BE2C (cell line): ENCODE measurements at regions not wholly inside any gene's neighbourhood (a gene's known extent, or its start where the extent isn't known, plus 50 kb on each side); places are given as distances from the start of the nearest gene placed in this dataset.
"Not testable (repeated sequence)": the region's sequence is repeated elsewhere in the genome, so short reads cannot be mapped to it uniquely, and the experiment has no call there.

Experiments
- DNase-seq: peaks from one replicate; pipeline ENCODE4 v3.0.0-alpha.2; 2020
- H3K27me3 ChIP-seq: fragments of 250-450 bp; sonication (Bioruptor Pico); 2 replicates; pipeline ENCODE4 v1.5.1; 2020; ENCODE audit warnings: mild to moderate bottlenecking
- H3K36me3 ChIP-seq: fragments of 250-450 bp; sonication (Bioruptor Pico); 2 replicates; pipeline ENCODE4 v1.5.1; 2020; ENCODE audit warnings: mild to moderate bottlenecking
- H3K4me1 ChIP-seq: fragments of 250-450 bp; sonication (Bioruptor Pico); 2 replicates; pipeline ENCODE4 v1.5.1; 2020
- H3K4me3 ChIP-seq: 2 replicates; pipeline ENCODE4 v1.5.1; 2011; ENCODE audit warnings: low read depth, low read length
- H3K9me3 ChIP-seq: fragments of 250-450 bp; sonication (Bioruptor Pico); 2 replicates; pipeline ENCODE4 v1.5.1; 2020
- TF ChIP-seq, protein P1 (sequence below): IDR thresholded peaks from 2 replicates; pipeline ENCODE4 v1.5.1; 2012; ENCODE audit warnings: mild to moderate bottlenecking, low read depth, low read length

DNA sequence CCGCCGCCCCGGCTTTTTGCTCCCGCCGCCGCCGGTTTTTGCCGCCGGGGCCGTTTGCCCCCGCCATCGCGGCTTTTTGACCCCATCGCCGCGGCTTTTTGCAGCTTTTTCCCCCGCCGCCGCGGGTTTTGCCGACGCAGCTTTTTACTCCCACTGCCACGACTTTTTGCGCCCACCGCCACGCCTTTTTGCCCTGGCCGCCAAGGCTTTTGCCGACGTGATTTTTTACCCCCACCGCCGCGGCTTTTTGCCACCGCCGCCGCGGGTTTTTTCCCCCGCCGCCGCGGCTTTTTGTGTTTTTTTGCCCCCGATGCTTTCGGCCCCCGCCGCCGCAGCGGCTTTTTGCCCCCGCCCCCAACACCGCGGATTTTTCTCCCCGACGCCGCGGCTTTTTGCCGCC lies 5001.9 kb upstream of the OR11H1 start:
- not testable (repeated sequence) for H3K27me3 ChIP-seq, H3K4me1 ChIP-seq, H3K36me3 ChIP-seq, H3K9me3 ChIP-seq, H3K4me3 ChIP-seq, DNase-seq

DNA sequence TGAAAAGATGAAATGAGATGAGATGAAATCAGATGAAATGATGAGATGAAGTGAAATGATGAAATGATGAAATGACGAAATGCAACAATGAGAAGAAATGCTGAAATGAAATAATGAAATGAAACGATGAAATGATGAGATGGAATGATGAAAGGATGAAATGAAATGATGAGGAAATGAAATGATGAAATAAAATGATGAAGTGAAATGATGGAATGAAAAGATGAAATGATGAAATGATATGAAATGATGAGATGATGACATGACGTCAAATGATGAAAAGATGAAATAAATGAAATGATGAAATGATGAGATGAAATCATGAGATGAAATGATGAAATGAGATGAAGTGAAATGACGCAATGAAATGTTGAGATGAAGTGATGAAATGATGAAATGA lies 4996.9 kb upstream of the OR11H1 start:
- H3K4me1 ChIP-seq, H3K27me3 ChIP-seq, H3K4me3 ChIP-seq, DNase-seq, H3K36me3 ChIP-seq, H3K9me3 ChIP-seq: not testable (repeated sequence)

DNA sequence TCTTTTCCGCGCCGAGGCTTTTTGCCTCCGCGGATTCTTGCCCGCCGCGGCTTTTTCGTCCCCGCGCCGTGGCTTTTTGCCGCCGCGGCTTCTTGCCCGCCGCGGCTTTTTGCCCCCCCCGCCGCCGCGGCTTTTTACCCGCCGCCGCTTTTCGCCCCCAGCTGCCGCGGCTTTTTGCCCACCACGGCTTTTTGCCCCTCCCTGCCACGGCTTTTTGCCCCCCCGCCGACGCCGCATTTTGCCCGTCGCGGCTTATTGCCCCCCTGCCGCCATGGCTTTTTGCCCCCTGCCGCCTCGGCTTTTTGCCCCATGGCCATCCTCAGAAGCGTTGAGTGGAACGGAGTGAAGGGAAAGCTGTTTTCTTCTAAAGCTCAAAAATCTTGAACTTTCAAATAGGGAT lies 4955.5 kb upstream of the OR11H1 start:
- not testable (repeated sequence) for H3K4me3 ChIP-seq, H3K36me3 ChIP-seq, H3K9me3 ChIP-seq, H3K4me1 ChIP-seq, H3K27me3 ChIP-seq
- peak; percentile 2 for DNase-seq

DNA sequence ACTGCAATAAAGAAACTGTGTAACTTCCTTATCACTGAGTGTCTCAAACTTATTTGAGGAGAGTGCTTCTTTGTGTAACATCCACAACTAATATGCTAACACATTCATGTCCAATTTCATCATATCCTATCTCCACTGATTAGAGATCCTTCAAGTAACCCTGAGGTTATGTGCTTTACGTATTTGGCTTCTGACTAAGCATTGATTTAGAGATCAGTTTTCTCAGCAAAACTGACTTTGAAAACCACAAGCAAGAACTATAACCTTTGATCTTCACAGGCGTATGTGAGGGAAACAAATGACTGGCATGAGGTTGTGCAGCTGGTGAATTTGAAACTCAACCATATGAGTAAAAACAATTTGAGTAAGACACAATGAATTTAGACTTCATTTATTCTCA lies 4926.9 kb upstream of the OR11H1 start:
- not testable (repeated sequence) for H3K27me3 ChIP-seq, H3K4me3 ChIP-seq, H3K36me3 ChIP-seq, H3K9me3 ChIP-seq, DNase-seq, H3K4me1 ChIP-seq

DNA sequence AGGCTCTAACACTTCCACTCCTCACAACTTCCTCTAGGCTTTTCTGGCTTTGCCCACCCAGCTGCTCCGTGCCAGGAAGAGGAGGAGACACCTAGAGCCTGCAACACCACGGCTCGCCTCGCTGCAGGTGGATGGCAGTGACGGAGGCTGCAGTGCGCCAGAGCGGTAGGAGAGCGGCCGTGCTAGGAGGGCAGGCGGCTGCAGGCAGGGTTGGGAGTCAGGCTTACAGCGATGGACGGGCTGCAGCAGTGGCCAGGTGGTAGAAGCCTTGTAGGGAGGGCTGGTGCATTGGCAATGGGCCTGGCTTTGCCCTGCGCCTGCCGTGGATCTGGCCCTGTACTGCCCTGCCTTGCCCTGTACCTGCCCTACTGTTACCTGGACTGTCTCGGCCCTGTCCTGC lies 4896.0 kb upstream of the OR11H1 start:
- H3K9me3 ChIP-seq, H3K4me3 ChIP-seq, H3K36me3 ChIP-seq, H3K27me3 ChIP-seq, DNase-seq, H3K4me1 ChIP-seq: not testable (repeated sequence)

DNA sequence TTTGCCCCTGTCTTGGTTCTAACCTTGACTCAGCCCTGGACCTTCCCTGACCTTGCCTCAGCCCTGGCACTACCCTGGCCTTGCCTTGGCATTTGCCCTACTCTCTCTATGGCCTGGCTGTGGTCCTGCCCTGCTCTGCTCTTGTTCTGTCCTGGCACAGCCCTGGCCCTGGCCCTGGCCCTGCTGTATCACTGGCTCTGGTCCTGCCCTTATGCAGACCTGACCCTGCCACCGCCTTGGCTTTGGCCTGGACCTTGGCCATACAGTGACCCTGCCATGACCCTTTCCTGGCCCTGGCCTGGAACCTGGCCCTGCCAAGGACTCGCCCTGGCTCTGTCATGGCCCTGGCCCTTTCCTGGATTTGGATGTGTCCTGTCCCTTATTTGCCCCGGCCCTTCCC lies 4892.7 kb upstream of the OR11H1 start:
- H3K9me3 ChIP-seq, DNase-seq, H3K4me3 ChIP-seq, H3K27me3 ChIP-seq, H3K36me3 ChIP-seq, H3K4me1 ChIP-seq: not testable (repeated sequence)

DNA sequence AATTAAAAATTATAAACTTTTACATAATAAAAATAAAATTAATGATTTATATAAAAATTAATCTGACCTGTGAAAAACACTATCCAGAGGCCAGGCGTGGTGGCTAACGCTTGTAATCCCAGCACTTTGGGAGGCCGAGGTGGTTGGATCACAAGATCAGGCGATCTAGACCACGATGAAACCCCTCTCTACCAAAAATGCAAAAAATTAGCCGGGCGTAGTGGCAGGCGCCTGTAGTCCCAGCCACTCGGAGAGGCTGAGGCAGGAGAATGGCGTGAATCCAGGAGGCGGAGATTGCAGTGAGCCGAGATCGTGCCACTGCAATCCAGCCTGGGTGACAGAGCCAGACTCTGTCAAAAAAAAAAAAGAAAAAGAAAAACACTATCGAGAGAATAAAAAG lies 4865.2 kb upstream of the OR11H1 start:
- not testable (repeated sequence) for H3K27me3 ChIP-seq, H3K4me3 ChIP-seq, H3K36me3 ChIP-seq, DNase-seq, H3K9me3 ChIP-seq, H3K4me1 ChIP-seq

DNA sequence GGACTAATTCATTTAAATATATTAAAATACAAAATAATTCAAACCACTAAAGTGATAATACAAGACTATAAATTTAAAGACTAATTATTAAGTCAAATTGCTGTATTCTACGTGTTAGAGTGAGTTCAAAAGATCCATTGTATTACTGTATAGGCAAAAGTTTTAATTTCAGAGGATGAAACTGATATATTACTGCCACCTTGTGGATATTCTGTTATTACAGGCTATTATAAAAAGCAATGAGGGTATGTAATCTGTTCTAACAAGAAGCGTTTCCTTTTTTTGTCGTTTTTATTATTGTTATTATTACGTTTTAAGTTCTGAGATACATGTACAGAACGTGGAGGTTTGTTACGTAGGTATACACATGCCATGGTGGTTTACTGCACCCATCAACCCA lies 4854.9 kb upstream of the OR11H1 start:
- not testable (repeated sequence) for DNase-seq, H3K4me3 ChIP-seq, H3K9me3 ChIP-seq, H3K4me1 ChIP-seq, H3K36me3 ChIP-seq, H3K27me3 ChIP-seq

DNA sequence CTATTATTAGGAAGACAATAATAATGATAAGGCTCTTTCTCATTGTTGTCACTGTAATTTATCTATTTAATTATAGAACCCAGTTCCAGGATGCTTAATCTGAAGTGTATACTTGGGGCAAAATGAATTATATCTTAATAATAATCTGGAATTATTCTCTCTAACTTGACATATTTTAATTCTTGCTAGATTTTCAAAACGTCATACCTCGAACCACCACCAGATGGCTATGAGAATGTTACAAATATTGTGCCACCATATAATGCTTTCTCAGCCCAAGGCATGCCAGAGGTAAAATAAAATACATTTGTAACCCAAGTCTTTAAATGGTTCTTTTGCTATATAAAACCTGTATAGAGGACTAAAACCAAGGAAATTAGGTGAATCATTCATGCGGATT lies 4849.3 kb upstream of the OR11H1 start:
- H3K4me1 ChIP-seq, H3K27me3 ChIP-seq, DNase-seq, H3K9me3 ChIP-seq, H3K4me3 ChIP-seq, H3K36me3 ChIP-seq: not testable (repeated sequence)
- TF ChIP-seq, protein P1, sequence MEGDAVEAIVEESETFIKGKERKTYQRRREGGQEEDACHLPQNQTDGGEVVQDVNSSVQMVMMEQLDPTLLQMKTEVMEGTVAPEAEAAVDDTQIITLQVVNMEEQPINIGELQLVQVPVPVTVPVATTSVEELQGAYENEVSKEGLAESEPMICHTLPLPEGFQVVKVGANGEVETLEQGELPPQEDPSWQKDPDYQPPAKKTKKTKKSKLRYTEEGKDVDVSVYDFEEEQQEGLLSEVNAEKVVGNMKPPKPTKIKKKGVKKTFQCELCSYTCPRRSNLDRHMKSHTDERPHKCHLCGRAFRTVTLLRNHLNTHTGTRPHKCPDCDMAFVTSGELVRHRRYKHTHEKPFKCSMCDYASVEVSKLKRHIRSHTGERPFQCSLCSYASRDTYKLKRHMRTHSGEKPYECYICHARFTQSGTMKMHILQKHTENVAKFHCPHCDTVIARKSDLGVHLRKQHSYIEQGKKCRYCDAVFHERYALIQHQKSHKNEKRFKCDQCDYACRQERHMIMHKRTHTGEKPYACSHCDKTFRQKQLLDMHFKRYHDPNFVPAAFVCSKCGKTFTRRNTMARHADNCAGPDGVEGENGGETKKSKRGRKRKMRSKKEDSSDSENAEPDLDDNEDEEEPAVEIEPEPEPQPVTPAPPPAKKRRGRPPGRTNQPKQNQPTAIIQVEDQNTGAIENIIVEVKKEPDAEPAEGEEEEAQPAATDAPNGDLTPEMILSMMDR, result 0 out of 2 replicates have a peak, but pooled peaks have one; percentile 4

DNA sequence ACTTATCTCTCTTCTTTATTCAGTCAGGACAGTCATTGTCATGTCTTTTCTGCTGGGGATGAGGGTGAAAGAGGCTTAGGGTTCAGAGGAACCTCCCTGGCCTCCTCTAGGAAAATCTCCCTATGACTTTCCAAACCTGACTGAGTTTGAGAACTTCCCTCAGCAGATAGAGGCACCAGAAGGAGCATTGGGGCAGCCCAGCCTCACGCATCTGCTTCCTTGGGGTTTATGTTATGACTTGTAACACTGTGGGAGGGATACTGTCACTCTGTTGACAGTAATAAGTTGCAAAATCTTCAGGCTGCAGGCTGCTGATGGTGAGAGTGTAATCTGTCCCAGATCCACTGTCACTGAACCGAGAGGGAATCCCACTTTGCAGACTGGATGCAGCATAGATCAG lies 4842.6 kb upstream of the OR11H1 start:
- H3K4me3 ChIP-seq, H3K9me3 ChIP-seq, H3K4me1 ChIP-seq, DNase-seq, H3K36me3 ChIP-seq, H3K27me3 ChIP-seq: not testable (repeated sequence)

DNA sequence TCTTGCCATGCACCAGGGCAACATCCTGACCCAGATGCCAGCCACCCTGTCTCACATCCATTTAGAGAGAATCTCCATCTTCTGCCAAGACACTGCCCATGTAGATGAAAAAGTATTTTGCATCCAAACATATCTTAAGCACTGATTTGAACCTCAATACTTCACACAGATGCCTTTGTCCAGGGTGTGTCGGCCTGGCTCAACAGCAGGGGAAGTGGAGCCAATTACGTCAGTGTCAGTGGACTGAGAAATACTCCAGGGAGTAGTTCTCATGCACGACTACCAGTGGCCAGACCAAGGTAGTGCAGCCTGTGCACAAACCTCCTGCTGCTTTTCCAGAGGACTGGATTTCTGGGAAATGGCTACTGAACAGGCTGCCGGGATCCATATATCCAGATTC lies 4840.7 kb upstream of the OR11H1 start:
- H3K9me3 ChIP-seq, H3K27me3 ChIP-seq, H3K4me3 ChIP-seq, DNase-seq, H3K36me3 ChIP-seq, H3K4me1 ChIP-seq: not testable (repeated sequence)

DNA sequence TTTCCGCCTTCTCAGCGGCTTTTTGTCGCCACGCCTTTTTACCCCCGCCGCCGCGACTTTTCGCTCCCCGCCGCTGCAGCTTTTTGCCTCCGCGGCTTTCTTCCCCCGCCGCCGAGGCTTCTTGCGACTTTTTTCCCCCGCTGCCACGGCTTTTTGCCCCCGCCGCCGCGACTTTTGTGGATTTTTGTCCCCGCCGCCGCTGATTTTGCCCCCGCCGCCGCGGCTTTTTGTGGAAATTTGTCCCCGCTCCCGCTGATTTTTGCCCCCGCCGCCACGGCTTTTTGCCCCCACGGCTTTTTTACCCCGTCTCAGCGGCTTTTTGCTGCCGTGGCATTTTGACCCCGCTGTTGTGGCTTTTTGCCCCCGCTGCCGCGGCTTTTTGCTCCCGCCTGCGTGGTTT lies 4829.2 kb upstream of the OR11H1 start:
- not testable (repeated sequence) for H3K4me3 ChIP-seq

DNA sequence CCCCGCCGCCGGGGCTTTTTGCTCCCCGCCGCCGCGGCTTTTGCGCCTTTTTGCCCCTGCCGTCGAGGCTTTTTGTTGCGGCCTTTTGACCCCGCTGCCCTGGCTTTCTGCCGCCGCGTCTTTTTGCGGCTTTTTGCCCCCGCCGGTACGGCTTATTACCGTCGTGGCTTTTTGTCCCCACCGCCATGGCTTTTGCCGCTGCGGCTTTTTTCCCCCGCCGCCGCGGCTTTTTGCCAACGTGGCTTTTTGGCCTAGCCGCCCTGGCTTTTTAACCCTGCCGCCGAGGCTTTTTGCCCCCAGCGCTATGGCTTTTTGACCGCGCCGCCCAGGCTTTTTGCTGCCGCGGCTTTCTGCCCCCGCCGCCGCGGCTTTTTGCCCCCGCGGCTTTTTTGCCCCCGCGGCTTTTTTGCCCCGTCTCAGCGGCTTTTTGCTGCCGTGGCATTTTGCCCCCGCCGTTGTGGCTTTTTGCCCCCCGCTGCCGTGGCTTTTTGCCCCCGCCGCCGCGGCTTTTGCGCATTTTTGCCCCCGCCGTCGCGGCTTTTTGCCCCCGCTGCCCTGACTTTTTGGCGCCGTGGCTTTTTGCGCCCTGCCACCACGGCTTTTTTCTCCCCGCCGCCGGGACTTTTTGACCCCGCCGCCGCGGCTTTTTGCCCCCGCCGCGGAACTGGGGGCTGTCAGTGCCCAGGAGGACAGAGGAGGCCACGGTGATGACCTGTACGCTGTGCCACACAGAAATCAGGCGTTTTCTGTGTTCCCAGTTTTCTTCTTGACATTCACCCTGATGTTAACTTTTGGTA lies 4828.5 kb upstream of the OR11H1 start:
- H3K9me3 ChIP-seq, H3K4me3 ChIP-seq, H3K27me3 ChIP-seq, H3K36me3 ChIP-seq, DNase-seq, H3K4me1 ChIP-seq: not testable (repeated sequence)

More for the DNA sequence above, 4829.2 kb upstream of the OR11H1 start:
- not testable (repeated sequence) for H3K4me1 ChIP-seq, H3K36me3 ChIP-seq, DNase-seq, H3K27me3 ChIP-seq, H3K9me3 ChIP-seq

DNA sequence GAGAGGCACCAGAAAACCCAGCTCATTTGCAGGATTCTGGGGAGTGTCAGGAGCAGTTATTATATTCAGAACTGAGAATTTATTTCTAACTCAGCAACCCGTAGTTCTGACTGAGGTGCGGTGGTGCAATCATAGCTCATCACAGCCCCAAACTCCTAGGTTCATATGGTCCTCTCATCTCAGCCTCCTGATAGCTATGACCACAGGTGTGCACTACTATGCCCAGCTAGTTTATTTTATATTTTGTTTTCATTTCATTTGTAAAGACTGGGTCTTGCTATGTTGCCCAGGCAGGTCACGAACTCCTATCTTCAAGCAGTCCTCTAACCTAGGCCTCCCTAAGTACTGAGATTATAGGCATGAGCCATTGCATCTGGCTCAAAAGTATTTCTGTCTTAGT lies 4819.8 kb upstream of the OR11H1 start:
- DNase-seq, H3K4me1 ChIP-seq, H3K9me3 ChIP-seq, H3K27me3 ChIP-seq, H3K36me3 ChIP-seq, H3K4me3 ChIP-seq: not testable (repeated sequence)

DNA sequence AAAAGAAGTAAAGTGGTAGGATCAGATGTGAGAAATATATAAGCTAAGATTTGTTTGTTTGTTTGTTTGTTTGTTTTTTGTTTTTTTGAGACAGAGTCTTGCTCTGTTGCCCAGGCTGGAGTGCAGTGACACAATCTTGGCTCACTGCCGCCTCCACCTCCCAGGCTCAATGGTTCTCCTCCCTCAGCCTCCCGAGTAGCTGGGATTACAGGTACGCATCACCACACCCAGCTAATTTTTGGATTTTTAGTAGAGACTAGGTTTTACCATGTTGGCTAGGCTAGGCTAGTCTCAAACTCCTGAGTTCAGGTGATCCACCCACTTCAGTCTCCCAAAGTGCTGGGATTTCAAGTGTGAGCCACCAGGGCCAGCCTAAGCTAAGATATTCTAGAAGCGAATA lies 4817.1 kb upstream of the OR11H1 start:
- H3K9me3 ChIP-seq, H3K36me3 ChIP-seq, DNase-seq, H3K4me3 ChIP-seq, H3K27me3 ChIP-seq, H3K4me1 ChIP-seq: not testable (repeated sequence)

DNA sequence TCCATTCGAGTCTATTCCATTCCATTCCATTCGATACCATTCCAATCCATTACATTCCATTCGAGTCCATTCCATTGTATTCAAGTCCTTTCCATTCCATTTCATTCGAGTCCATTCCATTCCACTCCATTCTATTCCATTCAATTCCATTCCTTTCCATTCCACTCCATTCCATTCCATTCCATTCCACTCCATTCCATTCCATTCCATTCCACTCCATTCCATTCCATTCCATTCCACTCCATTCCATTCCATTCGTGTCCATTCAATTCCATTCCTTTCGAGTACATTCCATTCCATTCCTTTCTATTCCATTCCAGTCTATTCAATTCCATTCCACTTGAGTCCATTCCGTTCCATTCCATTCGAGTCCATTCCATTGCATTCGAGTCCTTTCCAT lies 4805.2 kb upstream of the OR11H1 start:
- not testable (repeated sequence) for H3K9me3 ChIP-seq

More for the DNA sequence above, 4805.2 kb upstream of the OR11H1 start:
- not testable (repeated sequence) for DNase-seq, H3K4me1 ChIP-seq, H3K4me3 ChIP-seq, H3K27me3 ChIP-seq, H3K36me3 ChIP-seq
